HepG2 (cell line): ENCODE measurements at regions not wholly inside any gene's neighbourhood (a gene's known extent, or its start where the extent isn't known, plus 50 kb on each side); places are given as distances from the start of the nearest gene placed in this dataset.

Experiments used
- ATF6 ChIP-seq: sonication (generic); formaldehyde crosslinking; conservative IDR thresholded peaks from 2 replicates; pipeline ENCODE4 v1.4.0; 2020; ENCODE audit warnings: missing genetic modification reagents
- E2F5 ChIP-seq: sonication (generic); formaldehyde crosslinking; conservative IDR thresholded peaks from 2 replicates; pipeline ENCODE4 v1.4.0; 2020; ENCODE audit warnings: missing genetic modification reagents
- IRF2 ChIP-seq: IDR thresholded peaks from 2 replicates; pipeline ENCODE4 v1.6.1; 2018; ENCODE audit warnings: missing genetic modification reagents, missing compliant biosample characterization
- JUN ChIP-seq: sonication (generic); formaldehyde crosslinking; IDR thresholded peaks from 2 replicates; pipeline ENCODE4 v1.4.0; 2020; ENCODE audit warnings: mild to moderate bottlenecking, missing genetic modification reagents
- MTA3 ChIP-seq: sonication (generic); formaldehyde crosslinking; IDR thresholded peaks from 2 replicates; pipeline ENCODE4 v1.4.0; 2020; ENCODE audit warnings: missing genetic modification reagents
- MYC ChIP-seq: sonication (generic); formaldehyde crosslinking; IDR thresholded peaks from 2 replicates; pipeline ENCODE4 v1.9.0; 2021; ENCODE audit warnings: missing genetic modification reagents, borderline replicate concordance
- TOPORS ChIP-seq: sonication (generic); formaldehyde crosslinking; IDR thresholded peaks from 2 replicates; pipeline ENCODE4 v1.8.0; 2023; ENCODE audit warnings: mild to moderate bottlenecking, missing genetic modification reagents
- ZBTB42 ChIP-seq: sonication (generic); formaldehyde crosslinking; IDR thresholded peaks from 2 replicates; pipeline ENCODE4 v1.5.0; 2020; ENCODE audit warnings: mild to moderate bottlenecking, missing genetic modification reagents
- ZNF660 ChIP-seq: sonication (generic); formaldehyde crosslinking; IDR thresholded peaks from 2 replicates; pipeline ENCODE4 v1.5.1; 2020; ENCODE audit warnings: mild to moderate bottlenecking, low read depth, missing genetic modification reagents, borderline replicate concordance
- ZNF747 ChIP-seq: sonication (generic); formaldehyde crosslinking; IDR thresholded peaks from 2 replicates; pipeline ENCODE4 v1.8.1; 2023; ENCODE audit warnings: missing genetic modification reagents, mild to moderate bottlenecking, borderline replicate concordance
- TF ChIP-seq, protein P1 (sequence below): sonication (generic); formaldehyde crosslinking; IDR thresholded peaks from 2 replicates; pipeline ENCODE4 v1.9.0; 2021; ENCODE audit warnings: missing genetic modification reagents, borderline replicate concordance
- TF ChIP-seq, protein P2 (sequence below): IDR thresholded peaks from 2 replicates; pipeline ENCODE4 v1.6.1; 2016; ENCODE audit warnings: missing genetic modification reagents, missing compliant biosample characterization
- TF ChIP-seq, protein P3 (sequence below): sonication (generic); formaldehyde crosslinking; IDR thresholded peaks from 2 replicates; pipeline ENCODE4 v1.9.0; 2021; ENCODE audit warnings: missing genetic modification reagents, borderline replicate concordance
- TF ChIP-seq, protein P4 (sequence below): sonication (generic); formaldehyde crosslinking; conservative IDR thresholded peaks from 2 replicates; pipeline ENCODE4 v1.8.0; 2022; ENCODE audit warnings: low read depth, missing genetic modification reagents

DNA sequence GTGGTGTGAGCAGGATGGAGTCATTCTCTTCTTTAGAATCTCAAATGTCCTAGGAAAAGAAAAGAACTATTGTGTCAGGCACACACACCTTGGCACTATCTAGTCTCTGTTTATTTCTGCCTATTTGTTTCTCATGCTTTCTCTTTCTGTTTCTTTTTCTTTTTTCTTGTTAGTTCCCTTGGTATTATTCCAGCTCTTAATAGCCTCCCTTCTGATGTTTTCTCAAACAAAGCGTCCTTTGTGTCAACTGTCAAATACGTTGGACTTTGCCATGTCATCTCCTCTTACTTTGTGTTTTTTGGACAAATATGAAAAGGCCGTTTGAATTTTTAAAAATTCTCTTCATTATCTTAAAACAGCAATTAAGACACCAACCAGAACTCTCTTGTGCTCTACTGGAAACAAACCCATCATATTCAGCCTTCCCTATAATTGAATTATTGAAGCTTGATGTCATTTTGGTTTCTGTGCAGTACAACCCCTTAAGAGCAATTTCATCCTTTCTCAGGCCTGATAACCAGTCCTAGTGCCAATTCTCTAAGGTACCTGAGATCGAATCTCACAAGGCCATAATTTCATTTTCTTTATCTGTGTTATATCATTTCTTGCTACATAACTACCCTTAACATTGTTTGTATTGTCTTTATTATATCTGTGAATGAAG lies 497.8 kb upstream of the NRP1 start (continued):
- TF ChIP-seq, protein P1, sequence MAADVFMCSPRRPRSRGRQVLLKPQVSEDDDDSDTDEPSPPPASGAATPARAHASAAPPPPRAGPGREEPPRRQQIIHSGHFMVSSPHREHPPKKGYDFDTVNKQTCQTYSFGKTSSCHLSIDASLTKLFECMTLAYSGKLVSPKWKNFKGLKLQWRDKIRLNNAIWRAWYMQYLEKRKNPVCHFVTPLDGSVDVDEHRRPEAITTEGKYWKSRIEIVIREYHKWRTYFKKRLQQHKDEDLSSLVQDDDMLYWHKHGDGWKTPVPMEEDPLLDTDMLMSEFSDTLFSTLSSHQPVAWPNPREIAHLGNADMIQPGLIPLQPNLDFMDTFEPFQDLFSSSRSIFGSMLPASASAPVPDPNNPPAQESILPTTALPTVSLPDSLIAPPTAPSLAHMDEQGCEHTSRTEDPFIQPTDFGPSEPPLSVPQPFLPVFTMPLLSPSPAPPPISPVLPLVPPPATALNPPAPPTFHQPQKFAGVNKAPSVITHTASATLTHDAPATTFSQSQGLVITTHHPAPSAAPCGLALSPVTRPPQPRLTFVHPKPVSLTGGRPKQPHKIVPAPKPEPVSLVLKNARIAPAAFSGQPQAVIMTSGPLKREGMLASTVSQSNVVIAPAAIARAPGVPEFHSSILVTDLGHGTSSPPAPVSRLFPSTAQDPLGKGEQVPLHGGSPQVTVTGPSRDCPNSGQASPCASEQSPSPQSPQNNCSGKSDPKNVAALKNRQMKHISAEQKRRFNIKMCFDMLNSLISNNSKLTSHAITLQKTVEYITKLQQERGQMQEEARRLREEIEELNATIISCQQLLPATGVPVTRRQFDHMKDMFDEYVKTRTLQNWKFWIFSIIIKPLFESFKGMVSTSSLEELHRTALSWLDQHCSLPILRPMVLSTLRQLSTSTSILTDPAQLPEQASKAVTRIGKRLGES (CRISPR knock-in tag), result no peak
- TF ChIP-seq MTA3 (CRISPR knock-in tag) (no peak), JUN (CRISPR knock-in tag) (no peak), ZNF747 (CRISPR knock-in tag) (no peak), E2F5 (CRISPR knock-in tag) (no peak), ATF6 (CRISPR knock-in tag) (no peak), ZBTB42 (CRISPR knock-in tag) (no peak), TOPORS (no peak), IRF2 (CRISPR knock-in tag) (peak; percentile 58; the same call in 1 of the 2 replicates), ZNF660 (CRISPR knock-in tag) (no peak), MYC (CRISPR knock-in tag) (no peak)
- TF ChIP-seq, protein P2, sequence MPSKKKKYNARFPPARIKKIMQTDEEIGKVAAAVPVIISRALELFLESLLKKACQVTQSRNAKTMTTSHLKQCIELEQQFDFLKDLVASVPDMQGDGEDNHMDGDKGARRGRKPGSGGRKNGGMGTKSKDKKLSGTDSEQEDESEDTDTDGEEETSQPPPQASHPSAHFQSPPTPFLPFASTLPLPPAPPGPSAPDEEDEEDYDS, result no peak
- TF ChIP-seq, protein P3, sequence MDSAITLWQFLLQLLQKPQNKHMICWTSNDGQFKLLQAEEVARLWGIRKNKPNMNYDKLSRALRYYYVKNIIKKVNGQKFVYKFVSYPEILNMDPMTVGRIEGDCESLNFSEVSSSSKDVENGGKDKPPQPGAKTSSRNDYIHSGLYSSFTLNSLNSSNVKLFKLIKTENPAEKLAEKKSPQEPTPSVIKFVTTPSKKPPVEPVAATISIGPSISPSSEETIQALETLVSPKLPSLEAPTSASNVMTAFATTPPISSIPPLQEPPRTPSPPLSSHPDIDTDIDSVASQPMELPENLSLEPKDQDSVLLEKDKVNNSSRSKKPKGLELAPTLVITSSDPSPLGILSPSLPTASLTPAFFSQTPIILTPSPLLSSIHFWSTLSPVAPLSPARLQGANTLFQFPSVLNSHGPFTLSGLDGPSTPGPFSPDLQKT (CRISPR knock-in tag), result no peak
- TF ChIP-seq, protein P4, sequence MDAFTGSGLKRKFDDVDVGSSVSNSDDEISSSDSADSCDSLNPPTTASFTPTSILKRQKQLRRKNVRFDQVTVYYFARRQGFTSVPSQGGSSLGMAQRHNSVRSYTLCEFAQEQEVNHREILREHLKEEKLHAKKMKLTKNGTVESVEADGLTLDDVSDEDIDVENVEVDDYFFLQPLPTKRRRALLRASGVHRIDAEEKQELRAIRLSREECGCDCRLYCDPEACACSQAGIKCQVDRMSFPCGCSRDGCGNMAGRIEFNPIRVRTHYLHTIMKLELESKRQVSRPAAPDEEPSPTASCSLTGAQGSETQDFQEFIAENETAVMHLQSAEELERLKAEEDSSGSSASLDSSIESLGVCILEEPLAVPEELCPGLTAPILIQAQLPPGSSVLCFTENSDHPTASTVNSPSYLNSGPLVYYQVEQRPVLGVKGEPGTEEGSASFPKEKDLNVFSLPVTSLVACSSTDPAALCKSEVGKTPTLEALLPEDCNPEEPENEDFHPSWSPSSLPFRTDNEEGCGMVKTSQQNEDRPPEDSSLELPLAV (CRISPR knock-in tag), result no peak
